ENCODE measurements at regions not wholly inside any gene's neighbourhood (a gene's known extent, or its start where the extent isn't known, plus 50 kb on each side); places are given as distances from the start of the nearest gene placed in this dataset.

DNA sequence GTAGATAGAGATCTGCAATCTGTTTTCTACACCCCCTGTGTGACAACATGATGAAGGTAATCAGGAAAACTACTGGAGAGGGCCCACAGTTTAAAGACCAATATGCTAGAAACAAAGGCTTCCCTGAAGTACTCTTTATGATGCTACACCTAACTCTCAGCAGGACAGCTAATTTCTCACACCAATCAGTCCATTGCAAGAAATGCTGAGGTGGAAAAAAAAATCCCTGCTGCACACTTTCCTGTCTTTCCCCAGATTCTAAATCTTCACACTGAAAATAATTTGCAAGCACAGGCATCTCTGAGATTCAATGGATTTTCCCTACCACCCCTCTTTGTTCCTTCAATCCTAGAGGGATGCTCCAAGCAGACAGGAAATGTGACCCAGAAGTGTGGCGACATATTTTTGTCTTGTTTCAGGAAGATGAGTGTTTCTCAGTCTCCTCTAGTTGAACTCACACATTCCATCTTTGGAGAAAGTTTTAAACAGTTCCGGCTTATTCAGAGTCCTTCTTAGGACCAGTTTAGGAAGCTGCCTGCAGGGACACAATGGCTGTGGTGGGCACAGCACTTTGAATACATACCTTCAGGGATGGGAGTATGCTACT lies 671.6 kb downstream of the DIAPH3 start:
- DNase-seq (ENCODE audit: low spot score): no peak
- H3K27me3 ChIP-seq (replicated peaks; ENCODE audit: insufficient read depth, low read depth, low read length, poor library complexity): no peaks in the 10 kb centered on the region
- H3K4me1 ChIP-seq (ENCODE audit: insufficient read depth, low read length, poor library complexity, severe bottlenecking): no peaks in the 10 kb centered on the region
- POLR2A ChIA-PET (ENCODE audit: low non-redundant PET): no interaction called here
- intact Hi-C loops (cut with micrococcal nuclease; ENCODE audit: unreplicated experiment): no loop called here
- H3K9me3 ChIP-seq (ENCODE audit: low read depth, low read length, poor library complexity, severe bottlenecking): no peaks in the 10 kb centered on the region
- no peaks in the 10 kb centered on the region for H3K36me3 ChIP-seq (ENCODE audit: insufficient read depth, low read length, poor library complexity, severe bottlenecking)
- no peak overlapping the region for H3K4me3 ChIP-seq (ENCODE audit: low read depth, low read length, poor library complexity, severe bottlenecking)
- no peak overlapping the region for H3K27ac ChIP-seq (ENCODE audit: low read depth, low read length, poor library complexity, severe bottlenecking)
- TF ChIP-seq, protein P1, sequence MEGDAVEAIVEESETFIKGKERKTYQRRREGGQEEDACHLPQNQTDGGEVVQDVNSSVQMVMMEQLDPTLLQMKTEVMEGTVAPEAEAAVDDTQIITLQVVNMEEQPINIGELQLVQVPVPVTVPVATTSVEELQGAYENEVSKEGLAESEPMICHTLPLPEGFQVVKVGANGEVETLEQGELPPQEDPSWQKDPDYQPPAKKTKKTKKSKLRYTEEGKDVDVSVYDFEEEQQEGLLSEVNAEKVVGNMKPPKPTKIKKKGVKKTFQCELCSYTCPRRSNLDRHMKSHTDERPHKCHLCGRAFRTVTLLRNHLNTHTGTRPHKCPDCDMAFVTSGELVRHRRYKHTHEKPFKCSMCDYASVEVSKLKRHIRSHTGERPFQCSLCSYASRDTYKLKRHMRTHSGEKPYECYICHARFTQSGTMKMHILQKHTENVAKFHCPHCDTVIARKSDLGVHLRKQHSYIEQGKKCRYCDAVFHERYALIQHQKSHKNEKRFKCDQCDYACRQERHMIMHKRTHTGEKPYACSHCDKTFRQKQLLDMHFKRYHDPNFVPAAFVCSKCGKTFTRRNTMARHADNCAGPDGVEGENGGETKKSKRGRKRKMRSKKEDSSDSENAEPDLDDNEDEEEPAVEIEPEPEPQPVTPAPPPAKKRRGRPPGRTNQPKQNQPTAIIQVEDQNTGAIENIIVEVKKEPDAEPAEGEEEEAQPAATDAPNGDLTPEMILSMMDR (conservative IDR thresholded peaks at IDR 0.05; ENCODE audit: low read depth, low read length): no peak
- no peak for TF ChIP-seq EZH2 (IDR thresholded peaks at IDR 0.05; ENCODE audit: borderline replicate concordance, low read depth, low read length, poor library complexity, severe bottlenecking)
- no TSS peak for BruUV-seq (replicated peaks)
- CTCF ChIA-PET: no interaction called here

DNA sequence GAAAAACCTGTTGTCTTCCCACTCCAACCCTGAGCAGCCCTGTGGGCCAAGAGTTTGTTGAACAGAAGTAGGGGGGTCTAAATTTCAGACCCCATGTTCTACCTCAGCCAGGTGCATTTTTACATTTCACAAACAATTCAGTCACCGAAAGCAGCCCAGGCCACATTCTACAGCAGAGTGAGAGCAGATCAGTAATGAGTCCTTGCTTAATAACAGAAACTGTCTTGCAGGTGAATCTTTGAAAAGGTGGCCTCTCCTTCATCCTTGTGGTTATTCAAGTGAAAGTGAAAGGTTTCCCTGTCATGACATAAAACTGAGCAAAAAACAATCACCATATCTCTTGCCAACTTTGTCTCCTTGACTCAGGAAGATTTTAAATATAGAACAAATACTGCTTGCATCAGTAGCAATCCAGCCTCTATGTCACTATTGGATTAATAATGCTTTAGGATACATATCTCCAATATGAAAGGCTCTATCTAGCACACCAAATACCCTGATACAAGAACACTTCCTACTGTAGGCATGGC lies 670.2 kb downstream of the DIAPH3 start:
- Histone ChIP-seq H3K36me3 (ENCODE audit: insufficient read depth, low read length, poor library complexity, severe bottlenecking) (no peaks in the 10 kb centered on the region), H3K27me3 (replicated peaks; ENCODE audit: insufficient read depth, low read depth, low read length, poor library complexity) (no peaks in the 10 kb centered on the region), H3K9me3 (ENCODE audit: low read depth, low read length, poor library complexity, severe bottlenecking) (no peaks in the 10 kb centered on the region), H3K4me3 (ENCODE audit: low read depth, low read length, poor library complexity, severe bottlenecking) (no peak overlapping the region), H3K27ac (ENCODE audit: low read depth, low read length, poor library complexity, severe bottlenecking) (no peak overlapping the region), H3K4me1 (ENCODE audit: insufficient read depth, low read length, poor library complexity, severe bottlenecking) (no peaks in the 10 kb centered on the region)
- ChIA-PET POLR2A (ENCODE audit: low non-redundant PET) (no interaction called here), CTCF (no interaction called here)
- intact Hi-C loops (cut with micrococcal nuclease; ENCODE audit: unreplicated experiment): no loop called here
- TF ChIP-seq, protein P1 (conservative IDR thresholded peaks at IDR 0.05; ENCODE audit: low read depth, low read length): no peak
- TF ChIP-seq EZH2 (IDR thresholded peaks at IDR 0.05; ENCODE audit: borderline replicate concordance, low read depth, low read length, poor library complexity, severe bottlenecking): no peak
- no peak for DNase-seq (ENCODE audit: low spot score)
- no TSS peak for BruUV-seq (replicated peaks)

DNA sequence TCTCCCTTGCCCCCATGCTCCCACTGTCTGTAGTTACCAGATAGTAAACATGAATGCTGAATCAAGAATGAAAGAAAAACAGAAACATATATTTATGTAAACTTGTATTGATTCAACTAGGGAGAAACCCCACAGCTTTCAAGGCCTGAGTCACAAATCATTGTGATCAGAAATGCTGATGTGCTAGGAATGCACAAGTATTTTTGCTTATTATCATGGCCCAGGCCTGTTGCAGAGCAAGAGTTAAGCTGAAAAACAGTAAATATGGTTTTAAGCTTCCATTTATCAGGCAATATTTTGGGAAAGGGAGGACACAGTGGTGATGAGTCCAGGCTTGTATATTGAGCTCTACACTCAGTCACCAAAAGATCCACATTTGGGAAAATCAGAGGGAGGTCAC lies 669.6 kb downstream of the DIAPH3 start:
- intact Hi-C loops (cut with micrococcal nuclease; ENCODE audit: unreplicated experiment): no loop called here
- CTCF ChIA-PET: no interaction called here
- BruUV-seq (replicated peaks): no TSS peak

More for the DNA sequence above, 669.6 kb downstream of the DIAPH3 start:
- DNase-seq (ENCODE audit: low spot score): no peak
- H3K4me1 ChIP-seq (ENCODE audit: insufficient read depth, low read length, poor library complexity, severe bottlenecking): no peaks in the 10 kb centered on the region
- POLR2A ChIA-PET (ENCODE audit: low non-redundant PET): no interaction called here
- H3K36me3 ChIP-seq (ENCODE audit: insufficient read depth, low read length, poor library complexity, severe bottlenecking): no peaks in the 10 kb centered on the region
- no peaks in the 10 kb centered on the region for H3K27me3 ChIP-seq (replicated peaks; ENCODE audit: insufficient read depth, low read depth, low read length, poor library complexity)
- TF ChIP-seq EZH2 (IDR thresholded peaks at IDR 0.05; ENCODE audit: borderline replicate concordance, low read depth, low read length, poor library complexity, severe bottlenecking): no peak
- TF ChIP-seq, protein P1 (conservative IDR thresholded peaks at IDR 0.05; ENCODE audit: low read depth, low read length): no peak
- H3K27ac ChIP-seq (ENCODE audit: low read depth, low read length, poor library complexity, severe bottlenecking): no peak overlapping the region
- H3K4me3 ChIP-seq (ENCODE audit: low read depth, low read length, poor library complexity, severe bottlenecking): no peak overlapping the region
- H3K9me3 ChIP-seq (ENCODE audit: low read depth, low read length, poor library complexity, severe bottlenecking): no peaks in the 10 kb centered on the region

All from A673 (cell line).